GM18873 (cell line): ENCODE measurements at regions not wholly inside any gene's neighbourhood (a gene's known extent, or its start where the extent isn't known, plus 50 kb on each side); places are given as distances from the start of the nearest gene placed in this dataset.

Experiments used
- ATAC-seq: cut with Tn5 transposase; IDR thresholded peaks from one replicate; pipeline ENCODE4 v1.9.1; 2021; ENCODE audit warnings: mild to moderate bottlenecking, moderate library complexity, moderate number of reproducible peaks; ENCODE audit not compliant: unreplicated experiment, low FRiP score

GRCh38 chr7:46000513-46000912 lies 79.4 kb upstream of the IGFBP3 start:
- ATAC-seq = no peak

- no peak for ATAC-seq
These were observed 78.5 kb upstream of the IGFBP3 start for GRCh38 chr7:45999541-45999940.

GRCh38 chr7:45998506-45998905 lies 77.4 kb upstream of the IGFBP3 start:
- no peak for ATAC-seq

GRCh38 chr7:45993621-45994020 lies 72.5 kb upstream of the IGFBP3 start:
- ATAC-seq = no peak

- ATAC-seq = no peak
These were observed 71.8 kb upstream of the IGFBP3 start for GRCh38 chr7:45992826-45993225.

- no peak for ATAC-seq
These were observed 69.2 kb upstream of the IGFBP3 start for GRCh38 chr7:45990276-45990675.

- ATAC-seq = no peak
These were observed 67.5 kb upstream of the IGFBP3 start for GRCh38 chr7:45988405-45989057.

- no peak for ATAC-seq
These were observed 66.6 kb upstream of the IGFBP3 start for GRCh38 chr7:45987521-45988290.

GRCh38 chr7:45986355-45987298 lies 65.6 kb upstream of the IGFBP3 start:
- ATAC-seq = no peak

GRCh38 chr7:45985902-45986301 lies 64.8 kb upstream of the IGFBP3 start:
- no peak for ATAC-seq

- no peak for ATAC-seq
These were observed 63.6 kb upstream of the IGFBP3 start for GRCh38 chr7:45984386-45985295.

GRCh38 chr7:45983720-45984255 lies 62.7 kb upstream of the IGFBP3 start:
- no peak for ATAC-seq

GRCh38 chr7:45982907-45983719 lies 62.0 kb upstream of the IGFBP3 start:
- ATAC-seq = no peak

- ATAC-seq = no peak
These were observed 61.1 kb upstream of the IGFBP3 start for GRCh38 chr7:45982132-45982531.

- no peak for ATAC-seq
These were observed 59.9 kb upstream of the IGFBP3 start for GRCh38 chr7:45980973-45981372.

- no peak for ATAC-seq
These were observed 59.3 kb upstream of the IGFBP3 start for GRCh38 chr7:45980181-45980905.

GRCh38 chr7:45979275-45980180 lies 58.5 kb upstream of the IGFBP3 start:
- no peak for ATAC-seq
